Esophagus muscularis mucosa (tissue), 4 donors: ENCODE measurements at regions not wholly inside any gene's neighbourhood (a gene's known extent, or its start where the extent isn't known, plus 50 kb on each side); places are given as distances from the start of the nearest gene placed in this dataset.

Experiments
- DNase-seq: peaks from one replicate; pipeline ENCODE4 v3.0.0-alpha.2; 2017; ENCODE audit errors: extremely low spot score
- H3K27ac ChIP-seq, 4 donors: fragments of 200-600 bp; sonication (generic); replicated peaks in 1 of 4; 1 replicate in 3 of 4; 2 replicates in 1 of 4; pipeline ENCODE4 v1.5.1; 2016 to 2019; ENCODE audit warnings: mild to moderate bottlenecking in 1 of 4
- H3K27me3 ChIP-seq, 4 donors: fragments of 200-600 bp; sonication (generic); one replicate each; pipeline versions ENCODE4 v1.5.1 to v1.6.0; 2016 to 2019
- H3K36me3 ChIP-seq, 4 donors: fragments of 200-600 bp; sonication (generic); one replicate each; pipeline ENCODE4 v1.5.1; 2016 to 2019
- H3K4me1 ChIP-seq, 4 donors: fragments of 200-600 bp; sonication (generic); one replicate each; pipeline ENCODE4 v1.5.1; 2016 to 2019
- H3K4me3 ChIP-seq, 4 donors: fragments of 200-600 bp; sonication (generic); 1 replicate in 2 of 4; 2 replicates in 2 of 4; pipeline ENCODE4 v1.5.1; 2016 to 2019; ENCODE audit warnings: mild to moderate bottlenecking in 4 of 4, moderate library complexity in 1 of 4
- H3K9me3 ChIP-seq, 4 donors: fragments of 200-600 bp; sonication (generic); 1 replicate in 3 of 4; 2 replicates in 1 of 4; pipeline ENCODE4 v1.5.1; 2016 to 2019
- CTCF ChIP-seq, 3 experiments: fragments of 200-600 bp in 2 of 3; fragments of 450-650 bp in 1 of 3; sonication (generic) in 2 of 3; IDR thresholded peaks; one replicate each; pipeline ENCODE4 v1.5.1; 2017 to 2019; ENCODE audit warnings: antibody characterized with exemption in 3 of 3, mild to moderate bottlenecking in 2 of 3, moderate library complexity in 1 of 3
- EP300 ChIP-seq: sonication (generic); formaldehyde crosslinking; IDR thresholded peaks from one replicate; pipeline ENCODE4 v1.6.1; 2017; ENCODE audit warnings: antibody characterized with exemption
- POLR2A ChIP-seq: fragments of 450-650 bp; IDR thresholded peaks from one replicate; pipeline ENCODE4 v1.6.1; 2017; ENCODE audit warnings: antibody characterized with exemption, moderate library complexity, mild to moderate bottlenecking, low read depth
- POLR2AphosphoS5 ChIP-seq, 2 donors: sonication (generic); formaldehyde crosslinking; IDR thresholded peaks; one replicate each; pipeline ENCODE4 v1.6.1; 2017; ENCODE audit warnings: antibody characterized with exemption in 2 of 2
- WGBS: methylation state at CpG from one replicate; pipeline ENCODE4 v1.1.5; 2018; 5-methylcytosine and 5-hydroxymethylcytosine counted together
- intact Hi-C: fragments of 100-400 bp; cut with DNase I; formaldehyde crosslinking; loops from one replicate; pipeline ENCODE4 v1.15.1; 2023

- WGBS, result 70% methylated on average over 5 of the region's 5 CpGs
- no peak for DNase-seq
- Histone ChIP-seq H3K27me3 (no peaks in the 10 kb centered on the region), H3K9me3 (peaks cover 0 to 7% (median 3%) of the 10 kb centered on the region in 4 donors), H3K4me1 (no peaks in the 10 kb centered on the region), H3K36me3 (no peaks in the 10 kb centered on the region), H3K4me3 (no peak overlapping the region), H3K27ac (no peak overlapping the region)
- no peak for TF ChIP-seq POLR2A
- TF ChIP-seq EP300, result no peak
- intact Hi-C loops, result no loop called here
Observed at GRCh38 chr6:40162074-40162473, 227.8 kb upstream of the MOCS1 start.

GRCh38 chr6:40160826-40161225 is 226.6 kb upstream of the MOCS1 start:
- no peaks in the 10 kb centered on the region for H3K36me3 ChIP-seq
- H3K4me1 ChIP-seq, result no peaks in the 10 kb centered on the region
- no peaks in the 10 kb centered on the region for H3K27me3 ChIP-seq
- H3K4me3 ChIP-seq, result no peak overlapping the region
- H3K9me3 ChIP-seq, result peaks cover 0 to 7% (median 3%) of the 10 kb centered on the region in 4 donors
- WGBS, result 72% methylated on average over 3 of the region's 3 CpGs
- no peak for TF ChIP-seq EP300
- no peak for TF ChIP-seq POLR2AphosphoS5 (IDR thresholded peaks at IDR 0.05)
- TF ChIP-seq CTCF (IDR thresholded peaks at IDR 0.05), result no peak
- no peak for TF ChIP-seq POLR2A
- no peak for DNase-seq
- intact Hi-C loops, result no loop called here
- H3K27ac ChIP-seq, result no peak overlapping the region

- no peaks in the 10 kb centered on the region for H3K27me3 ChIP-seq
- no peaks in the 10 kb centered on the region for H3K4me1 ChIP-seq
- 74% methylated on average over 2 of the region's 2 CpGs for WGBS
- no peak for DNase-seq
- no peaks in the 10 kb centered on the region for H3K36me3 ChIP-seq
- peaks cover 0 to 7% (median 3%) of the 10 kb centered on the region in 4 donors for H3K9me3 ChIP-seq
- no peak overlapping the region for H3K27ac ChIP-seq
- TF ChIP-seq EP300 (no peak), CTCF (IDR thresholded peaks at IDR 0.05) (no peak), POLR2A (no peak)
- intact Hi-C loops, result no loop called here
- no peak overlapping the region for H3K4me3 ChIP-seq
Observed at GRCh38 chr6:40159865-40160264, 225.6 kb upstream of the MOCS1 start.

GRCh38 chr6:40152701-40153436 is 218.6 kb upstream of the MOCS1 start:
- Histone ChIP-seq H3K9me3 (no peaks in the 10 kb centered on the region), H3K4me1 (no peaks in the 10 kb centered on the region), H3K36me3 (no peaks in the 10 kb centered on the region), H3K27ac (no peak overlapping the region), H3K27me3 (peaks cover 0 to 3% (median 0%) of the 10 kb centered on the region in 4 donors), H3K4me3 (no peak overlapping the region)
- TF ChIP-seq CTCF (IDR thresholded peaks at IDR 0.05) (no peak), POLR2A (no peak), POLR2AphosphoS5 (IDR thresholded peaks at IDR 0.05) (no peak), EP300 (no peak)
- intact Hi-C loops, result no loop called here
- DNase-seq, result no peak
- WGBS, result 75% methylated on average over 9 of the region's 9 CpGs

GRCh38 chr6:40152196-40152595 is 217.9 kb upstream of the MOCS1 start:
- Histone ChIP-seq H3K27ac (no peak overlapping the region), H3K4me1 (no peaks in the 10 kb centered on the region), H3K9me3 (no peaks in the 10 kb centered on the region), H3K27me3 (peaks cover 0 to 3% (median 0%) of the 10 kb centered on the region in 4 donors), H3K4me3 (no peak overlapping the region), H3K36me3 (no peaks in the 10 kb centered on the region)
- TF ChIP-seq POLR2A, result no peak
- no peak for TF ChIP-seq CTCF (IDR thresholded peaks at IDR 0.05)
- TF ChIP-seq POLR2AphosphoS5 (IDR thresholded peaks at IDR 0.05), result no peak
- TF ChIP-seq EP300, result no peak
- intact Hi-C loops, result no loop called here
- no peak for DNase-seq
